ENCODE measurements at regions not wholly inside any gene's neighbourhood (a gene's known extent, or its start where the extent isn't known, plus 50 kb on each side); places are given as distances from the start of the nearest gene placed in this dataset.

GRCh38 chr21:35111321-35111930 is 62.3 kb upstream of the RUNX1 start:
- DNase-seq (ENCODE audit: low spot score) = no peak

GRCh38 chr21:35108887-35109286 is 59.8 kb upstream of the RUNX1 start:
- H3K27ac Mint-ChIP-seq = no peak overlapping the region
- no peaks in the 10 kb centered on the region for H3K27me3 Mint-ChIP-seq (ENCODE audit: low read depth)
- H3K4me3 Mint-ChIP-seq = no peak overlapping the region
- no peak for DNase-seq (ENCODE audit: low spot score)
- peaks cover 5% of the 10 kb centered on the region for H3K36me3 Mint-ChIP-seq (ENCODE audit: low read depth)
- H3K9me3 Mint-ChIP-seq = peaks cover 11% of the 10 kb centered on the region
- peaks cover 9% of the 10 kb centered on the region for H3K4me1 Mint-ChIP-seq (ENCODE audit: low read depth)

More at GRCh38 chr21:35111321-35111930, 62.3 kb upstream of the RUNX1 start:
- no peaks in the 10 kb centered on the region for H3K27me3 Mint-ChIP-seq (ENCODE audit: low read depth)
- H3K9me3 Mint-ChIP-seq = peaks cover 20% of the 10 kb centered on the region
- no peak overlapping the region for H3K4me3 Mint-ChIP-seq
- no peak overlapping the region for H3K27ac Mint-ChIP-seq
- peaks cover 5% of the 10 kb centered on the region for H3K36me3 Mint-ChIP-seq (ENCODE audit: low read depth)
- H3K4me1 Mint-ChIP-seq (ENCODE audit: low read depth) = peaks cover 9% of the 10 kb centered on the region

GRCh38 chr21:35107520-35107919 is 58.4 kb upstream of the RUNX1 start:
- Mint-ChIP-seq H3K4me3 (no peak overlapping the region), H3K4me1 (ENCODE audit: low read depth) (no peaks in the 10 kb centered on the region), H3K36me3 (ENCODE audit: low read depth) (no peaks in the 10 kb centered on the region), H3K9me3 (no peaks in the 10 kb centered on the region), H3K27ac (no peak overlapping the region), H3K27me3 (ENCODE audit: low read depth) (no peaks in the 10 kb centered on the region)
- no peak for DNase-seq (ENCODE audit: low spot score)

GRCh38 chr21:35106246-35106835 is 57.2 kb upstream of the RUNX1 start:
- DNase-seq (ENCODE audit: low spot score) = no peak
- Mint-ChIP-seq H3K4me3 (no peak overlapping the region), H3K9me3 (no peaks in the 10 kb centered on the region), H3K27me3 (ENCODE audit: low read depth) (no peaks in the 10 kb centered on the region), H3K27ac (no peak overlapping the region), H3K4me1 (ENCODE audit: low read depth) (no peaks in the 10 kb centered on the region), H3K36me3 (ENCODE audit: low read depth) (no peaks in the 10 kb centered on the region)

GRCh38 chr21:35102488-35103371 is 53.6 kb upstream of the RUNX1 start:
- Mint-ChIP-seq H3K9me3 (no peaks in the 10 kb centered on the region), H3K27me3 (ENCODE audit: low read depth) (no peaks in the 10 kb centered on the region), H3K36me3 (ENCODE audit: low read depth) (no peaks in the 10 kb centered on the region), H3K4me3 (no peak overlapping the region), H3K4me1 (ENCODE audit: low read depth) (peaks cover 9% of the 10 kb centered on the region), H3K27ac (no peak overlapping the region)
- DNase-seq (ENCODE audit: low spot score) = no peak

- Mint-ChIP-seq H3K27ac (no peak overlapping the region), H3K9me3 (no peaks in the 10 kb centered on the region), H3K4me1 (ENCODE audit: low read depth) (peaks cover 30% of the 10 kb centered on the region), H3K36me3 (ENCODE audit: low read depth) (no peaks in the 10 kb centered on the region), H3K4me3 (no peak overlapping the region), H3K27me3 (ENCODE audit: low read depth) (no peaks in the 10 kb centered on the region)
- peak; percentile 26 for DNase-seq (ENCODE audit: low spot score)
Measured at GRCh38 chr21:35100349-35100811, 51.3 kb upstream of the RUNX1 start.

GRCh38 chr21:35099310-35099709 is 50.2 kb upstream of the RUNX1 start:
- Mint-ChIP-seq H3K9me3 (peaks cover 2% of the 10 kb centered on the region), H3K4me3 (no peak overlapping the region), H3K4me1 (ENCODE audit: low read depth) (peaks cover 38% of the 10 kb centered on the region), H3K36me3 (ENCODE audit: low read depth) (peaks cover 6% of the 10 kb centered on the region), H3K27ac (no peak overlapping the region), H3K27me3 (ENCODE audit: low read depth) (no peaks in the 10 kb centered on the region)
- no peak for DNase-seq (ENCODE audit: low spot score)

Measured in T-helper 2 cell treated with Interferon-gamma antibody and Interleukin-4, amounts not matched to agents 5 μg/mL and 100 μg/mL, for 36 hours (primary cell).